NCI-H345 treated with DMSO at 0.1 percent for 48 hours (cell line): ENCODE measurements at regions not wholly inside any gene's neighbourhood (a gene's known extent, or its start where the extent isn't known, plus 50 kb on each side); places are given as distances from the start of the nearest gene placed in this dataset.

ENCODE experiments used
- DNase-seq: peaks from one replicate; lab custom pipeline; 2025; ENCODE audit not compliant: unreplicated experiment; lab: John Stamatoyannopoulos, UW

DNA sequence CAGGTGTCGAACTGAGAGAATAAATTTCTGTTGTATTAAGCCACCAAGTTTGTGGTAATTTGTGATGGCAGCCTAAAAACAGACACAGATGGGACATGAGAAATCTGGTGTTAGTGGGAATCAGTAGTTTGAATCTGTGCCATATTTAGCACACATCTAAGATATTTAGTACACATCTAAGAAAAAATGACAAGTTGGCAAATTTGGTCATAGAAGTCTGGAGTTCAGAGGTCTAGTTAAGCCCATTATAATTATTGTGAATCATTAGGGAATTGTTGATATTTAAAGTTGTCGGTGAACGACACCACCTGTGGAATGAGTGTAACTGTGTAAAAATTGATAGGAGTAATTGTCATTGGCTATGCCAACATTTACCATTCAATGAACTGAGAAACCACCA is 1138.8 kb upstream of the TMEFF2 start:
- DNase-seq: no peak

DNA sequence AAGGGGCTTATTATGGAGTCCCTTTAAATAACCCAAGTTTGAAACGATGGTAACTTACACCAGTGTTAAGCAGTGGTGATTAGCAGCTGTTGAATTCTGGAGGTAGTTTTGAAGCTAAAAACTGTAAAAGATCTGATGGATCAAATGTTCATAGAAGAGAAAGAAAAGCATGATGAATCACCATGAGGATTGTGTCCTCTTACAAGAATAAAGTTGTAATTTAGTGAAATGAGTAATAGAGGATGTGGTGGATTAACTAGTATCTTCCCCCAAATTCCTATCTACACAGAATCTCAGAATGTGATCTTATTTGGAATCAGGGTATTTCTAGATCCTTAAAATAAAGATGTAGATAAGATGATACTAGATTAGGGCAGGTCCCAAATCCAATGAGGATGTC is 1138.2 kb upstream of the TMEFF2 start:
- no peak for DNase-seq

- no peak for DNase-seq
Observed at GRCh38 chr2:193331676-193332075, 1136.9 kb upstream of the TMEFF2 start.

GRCh38 chr2:193326296-193326695 is 1131.6 kb upstream of the TMEFF2 start:
- DNase-seq: no peak

GRCh38 chr2:193315428-193316091 is 1120.8 kb upstream of the TMEFF2 start:
- no peak for DNase-seq

- no peak for DNase-seq
Observed at GRCh38 chr2:193303464-193303863, 1108.7 kb upstream of the TMEFF2 start.

GRCh38 chr2:193294371-193294770 is 1099.6 kb upstream of the TMEFF2 start:
- no peak for DNase-seq

- no peak for DNase-seq
Observed at GRCh38 chr2:193279361-193279760, 1084.6 kb upstream of the TMEFF2 start.

DNA sequence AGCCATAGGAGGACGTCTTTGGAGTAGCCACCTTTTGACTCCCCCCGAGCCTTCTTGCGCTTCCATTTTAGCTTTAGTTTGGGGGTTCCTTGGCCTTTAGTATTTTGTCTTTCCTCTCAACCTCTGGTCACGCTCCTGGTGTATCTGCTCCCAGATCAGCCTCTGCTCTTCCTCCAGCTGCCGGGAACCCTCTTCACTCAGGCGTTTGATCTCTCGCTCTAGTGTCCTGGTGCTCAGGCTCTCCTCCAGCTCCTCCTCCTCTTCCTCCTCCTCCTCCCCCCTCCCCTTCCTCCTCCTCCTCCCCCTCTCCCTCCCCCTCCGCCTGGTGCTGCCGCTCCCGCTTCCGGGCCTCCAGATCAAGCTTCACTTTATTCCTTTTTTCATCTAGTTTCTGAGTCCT is 1082.3 kb upstream of the TMEFF2 start:
- DNase-seq: no peak

DNA sequence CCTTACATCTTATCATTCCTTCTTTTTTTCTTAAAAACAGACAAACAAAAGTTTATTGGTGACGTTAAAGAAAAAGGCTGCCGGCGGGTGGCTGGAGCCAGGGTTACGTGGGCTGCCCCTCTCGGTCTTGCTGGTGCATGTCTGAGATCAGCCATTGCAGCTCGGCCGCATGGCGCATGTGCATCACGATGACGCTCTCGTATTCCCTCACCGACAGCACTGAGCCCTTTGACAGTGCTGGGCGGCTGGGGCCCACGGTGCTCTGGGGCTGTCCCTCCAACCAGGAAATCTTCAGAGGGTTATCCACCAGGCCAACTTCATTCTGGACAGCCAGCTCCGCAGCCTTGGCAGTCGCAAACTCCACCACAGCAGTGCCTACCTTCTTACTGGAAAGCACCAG is 1081.8 kb upstream of the TMEFF2 start:
- DNase-seq: no peak

GRCh38 chr2:193276069-193276468 is 1081.3 kb upstream of the TMEFF2 start:
- no peak for DNase-seq

- DNase-seq: no peak
Observed at GRCh38 chr2:193272011-193272410, 1077.3 kb upstream of the TMEFF2 start.

DNA sequence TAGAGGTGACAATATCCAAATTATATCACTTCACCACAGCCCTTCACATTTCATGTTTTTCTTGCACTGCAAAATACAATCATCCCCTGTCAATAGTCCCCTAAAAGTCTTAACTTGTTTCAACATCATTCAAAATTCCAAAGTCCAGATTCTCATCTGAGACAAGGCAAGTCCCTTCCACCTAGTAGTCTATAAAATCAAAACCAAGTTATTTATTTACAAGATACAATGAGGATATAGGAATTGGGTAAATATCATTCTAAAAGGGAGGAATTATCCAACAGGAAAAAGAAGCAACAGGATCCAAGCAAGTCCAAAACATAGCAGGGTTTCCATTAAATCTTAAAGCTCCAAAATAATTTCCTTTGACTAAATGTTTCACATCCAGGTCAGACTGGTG is 1076.1 kb upstream of the TMEFF2 start:
- no peak for DNase-seq

DNA sequence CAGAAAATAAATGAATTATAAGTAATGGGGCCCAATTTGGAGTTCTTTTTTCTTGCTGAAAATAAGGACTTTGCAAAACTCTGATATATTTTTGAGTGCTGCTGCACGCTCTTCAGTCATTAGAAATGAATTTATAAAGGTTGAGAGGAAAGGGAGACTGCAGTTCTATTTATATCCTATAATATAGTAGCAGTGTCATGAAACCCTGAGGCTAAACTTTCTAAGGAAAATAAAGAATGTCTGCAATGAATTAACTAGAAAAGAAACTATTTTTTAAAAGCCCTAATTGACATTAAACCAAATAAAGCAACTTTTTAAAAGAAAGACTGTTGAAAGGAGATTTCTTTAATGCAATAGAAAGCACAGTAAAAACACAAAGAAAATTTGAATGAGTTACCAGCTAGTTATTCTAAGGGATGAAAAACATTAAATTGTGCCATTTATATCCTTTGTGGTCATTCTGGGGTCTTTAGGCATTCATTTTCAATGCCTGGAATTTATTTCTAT is 1072.8 kb upstream of the TMEFF2 start:
- no peak for DNase-seq

DNA sequence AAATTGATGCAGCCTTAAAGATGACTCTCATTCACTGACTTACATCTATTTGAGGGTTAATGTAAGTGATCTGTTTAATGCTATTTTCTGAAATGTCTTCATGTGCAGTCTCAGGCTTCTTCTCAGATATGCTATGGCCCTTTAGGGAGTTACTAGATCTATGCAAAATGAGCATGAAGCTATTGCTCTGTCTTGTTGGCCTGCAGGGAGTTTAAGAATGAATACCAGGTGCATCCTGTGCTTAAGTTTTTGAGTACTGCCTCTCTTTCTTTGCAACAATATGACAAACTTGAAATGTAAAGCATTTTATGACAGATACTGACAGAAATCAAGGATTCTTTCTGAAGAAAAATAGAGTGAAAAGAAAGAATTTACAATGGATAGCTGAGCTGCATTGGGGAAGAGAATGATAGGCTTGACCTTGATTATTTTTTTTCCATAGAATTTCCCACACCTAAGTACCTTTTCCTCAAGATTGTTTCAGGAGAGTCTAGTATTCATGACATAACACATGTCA is 1058.3 kb upstream of the TMEFF2 start:
- no peak for DNase-seq

DNA sequence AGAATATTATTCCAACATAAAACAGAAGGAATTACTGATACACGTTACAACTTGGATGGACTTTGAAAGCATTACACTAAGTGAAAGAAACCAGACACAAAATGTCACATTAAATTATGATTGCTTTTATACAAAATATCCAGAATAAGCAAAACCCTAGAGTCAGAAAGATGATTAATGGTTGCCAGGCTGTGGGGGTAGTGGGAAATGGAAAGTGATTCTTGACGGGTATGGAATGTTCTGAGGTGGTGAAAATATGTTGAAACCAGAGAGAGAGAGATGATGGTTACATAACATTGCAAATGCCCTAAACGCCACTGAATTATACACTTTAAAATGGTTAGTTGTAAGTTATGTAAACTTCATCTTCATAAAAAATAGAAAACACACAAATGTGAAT is 1057.2 kb upstream of the TMEFF2 start:
- DNase-seq: no peak

DNA sequence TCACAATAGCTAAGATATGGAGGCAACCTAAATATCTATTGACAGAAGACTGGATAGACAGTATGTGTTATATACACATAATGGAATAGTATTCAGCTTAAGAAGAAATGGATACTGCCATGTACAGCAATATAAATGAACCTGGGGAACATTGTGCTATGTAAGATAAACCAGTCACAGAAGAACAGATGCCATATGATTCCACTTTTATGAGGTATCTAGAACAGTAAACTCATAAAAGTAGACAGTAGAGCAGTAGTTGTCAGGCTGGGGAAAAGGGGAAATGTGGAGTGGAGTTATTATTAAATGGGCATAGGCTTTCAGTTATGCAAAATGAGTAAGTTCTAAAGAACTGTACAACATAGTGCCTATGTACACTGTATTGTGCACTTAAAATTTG is 1055.7 kb upstream of the TMEFF2 start:
- no peak for DNase-seq

GRCh38 chr2:193240752-193241151 is 1046.0 kb upstream of the TMEFF2 start:
- DNase-seq: no peak

- no peak for DNase-seq
Observed at GRCh38 chr2:193231634-193232033, 1036.9 kb upstream of the TMEFF2 start.

DNA sequence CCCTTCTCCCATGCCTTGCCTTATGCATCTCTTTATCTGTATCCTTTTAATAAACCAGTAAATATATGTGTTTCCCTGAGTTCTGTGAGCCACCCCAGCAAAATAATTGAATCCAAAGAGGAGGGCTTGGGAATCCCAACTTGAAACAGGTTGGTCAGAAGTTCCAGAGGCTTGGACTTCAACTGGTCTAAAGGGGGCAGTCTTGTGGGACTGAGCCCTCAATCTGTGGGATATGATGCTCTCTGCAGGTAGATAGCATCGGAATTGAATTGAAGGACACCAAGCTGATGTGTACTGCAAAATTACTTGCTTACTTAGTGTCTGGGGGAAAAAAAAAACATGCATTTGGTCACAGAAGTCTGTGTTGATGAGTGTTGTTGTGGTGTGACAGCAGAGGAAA is 1033.5 kb upstream of the TMEFF2 start:
- DNase-seq: no peak

- DNase-seq: no peak
Observed at GRCh38 chr2:193222454-193222853, 1027.7 kb upstream of the TMEFF2 start.

GRCh38 chr2:193219413-193219812 is 1024.7 kb upstream of the TMEFF2 start:
- no peak for DNase-seq

DNA sequence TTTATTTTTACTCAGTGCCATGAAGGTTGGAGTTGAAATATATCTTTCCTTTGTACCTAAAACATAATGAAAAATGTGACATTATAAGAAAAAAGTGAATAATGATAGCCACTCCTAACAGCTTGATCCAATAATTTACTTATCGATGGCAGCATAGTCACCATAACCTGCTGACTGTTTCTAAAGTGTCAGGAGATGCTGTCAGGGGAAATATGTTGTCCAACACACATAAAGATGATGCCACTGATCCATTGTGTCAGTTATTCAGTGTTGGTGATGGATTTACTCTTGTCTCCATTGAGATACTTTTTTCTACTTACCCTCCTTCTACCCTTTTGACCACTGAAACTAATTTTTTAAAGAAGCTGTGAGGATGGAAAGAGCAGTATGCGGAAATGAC is 1006.9 kb upstream of the TMEFF2 start:
- no peak for DNase-seq
